ENCODE measurements at regions not wholly inside any gene's neighbourhood (a gene's known extent, or its start where the extent isn't known, plus 50 kb on each side); places are given as distances from the start of the nearest gene placed in this dataset.

GRCh38 chr6:90403489-90404381, 107.1 kb upstream of the BACH2 start:
- no peak for DNase-seq (ENCODE audit: low read depth in 2 of 2)

GRCh38 chr6:90402831-90403192, 106.2 kb upstream of the BACH2 start:
- DNase-seq (ENCODE audit: low read depth in 2 of 2): no peak

- DNase-seq (ENCODE audit: low read depth in 2 of 2): peak in 1 of 2 donors; percentile 42
Observed at GRCh38 chr6:90401933-90402830, 105.5 kb upstream of the BACH2 start.

GRCh38 chr6:90399970-90400369, 103.3 kb upstream of the BACH2 start:
- peak in 1 of 2 donors; percentile 69 for DNase-seq (ENCODE audit: low read depth in 2 of 2)

GRCh38 chr6:90397929-90398674, 101.5 kb upstream of the BACH2 start:
- DNase-seq (ENCODE audit: low read depth in 2 of 2): peak; percentile 79 to 87

GRCh38 chr6:90397047-90397446, 100.4 kb upstream of the BACH2 start:
- no peak for DNase-seq (ENCODE audit: low read depth in 2 of 2)

- DNase-seq (ENCODE audit: low read depth in 2 of 2): peak in 1 of 2 donors; percentile 59
Observed at GRCh38 chr6:90393232-90393884, 96.7 kb upstream of the BACH2 start.

GRCh38 chr6:90390379-90390778, 93.7 kb upstream of the BACH2 start:
- no peak for DNase-seq (ENCODE audit: low read depth in 2 of 2)

GRCh38 chr6:90388395-90388794, 91.8 kb upstream of the BACH2 start:
- peak in 1 of 2 donors; percentile 55 for DNase-seq (ENCODE audit: low read depth in 2 of 2)

GRCh38 chr6:90387826-90388225, 91.2 kb upstream of the BACH2 start:
- no peak for DNase-seq (ENCODE audit: low read depth in 2 of 2)

- DNase-seq (ENCODE audit: low read depth in 2 of 2): no peak
Observed at GRCh38 chr6:90387383-90387775, 90.7 kb upstream of the BACH2 start.

- no peak for DNase-seq (ENCODE audit: low read depth in 2 of 2)
Observed at GRCh38 chr6:90386399-90387382, 90.0 kb upstream of the BACH2 start.

- DNase-seq (ENCODE audit: low read depth in 2 of 2): no peak
Observed at GRCh38 chr6:90385759-90386313, 89.2 kb upstream of the BACH2 start.

GRCh38 chr6:90384720-90385119, 88.1 kb upstream of the BACH2 start:
- DNase-seq (ENCODE audit: low read depth in 2 of 2): no peak

GRCh38 chr6:90383196-90383822, 86.7 kb upstream of the BACH2 start:
- DNase-seq (ENCODE audit: low read depth in 2 of 2): no peak

- DNase-seq (ENCODE audit: low read depth in 2 of 2): no peak
Observed at GRCh38 chr6:90382760-90383159, 86.1 kb upstream of the BACH2 start.

GRCh38 chr6:90375681-90376439, 79.2 kb upstream of the BACH2 start:
- no peak for DNase-seq (ENCODE audit: low read depth in 2 of 2)

GRCh38 chr6:90374201-90374600, 77.6 kb upstream of the BACH2 start:
- DNase-seq (ENCODE audit: low read depth in 2 of 2): no peak

- DNase-seq (ENCODE audit: low read depth in 2 of 2): no peak
Observed at GRCh38 chr6:90372885-90373284, 76.2 kb upstream of the BACH2 start.
